WTC11 (cell line): ENCODE measurements at regions not wholly inside any gene's neighbourhood (a gene's known extent, or its start where the extent isn't known, plus 50 kb on each side); places are given as distances from the start of the nearest gene placed in this dataset.
A peak's percentile ranks its signal among the peaks of the same experiment; 100 is the strongest.

Experiments used
- ATAC-seq: fragments of 200-7000 bp; cut with Tn5 transposase; 2 replicates; pipeline ENCODE4 v1.10.0; 2021; ENCODE audit warnings: mild to moderate bottlenecking, moderate library complexity
- CTCF ChIA-PET: fragments of 300-600 bp; sonication (Branson Sonifier 250); formaldehyde crosslinking; loops from one replicate; lab custom pipeline; 2021; ENCODE audit warnings: antibody characterized with exemption; lab: Charles Lee
- POLR2A ChIA-PET: fragments of 350-600 bp; sonication (Branson Sonifier 250); formaldehyde crosslinking; loops from one replicate; lab custom pipeline; 2021; ENCODE audit warnings: antibody characterized with exemption; lab: Charles Lee
- DNase-seq: peaks from one replicate; pipeline ENCODE4 v3.0.0; 2021; ENCODE audit warnings: low spot score
- H3K27ac Mint-ChIP-seq: 2 replicates; pipeline ENCODE4 v1.8.0; 2021; ENCODE audit warnings: mixed read lengths
- H3K27me3 Mint-ChIP-seq: 2 replicates; pipeline ENCODE4 v1.8.0; 2021; ENCODE audit warnings: low read depth, mild to moderate bottlenecking, moderate library complexity, mixed read lengths
- H3K36me3 Mint-ChIP-seq: 2 replicates; pipeline ENCODE4 v1.8.0; 2021; ENCODE audit warnings: mixed read lengths
- H3K4me1 Mint-ChIP-seq: 2 replicates; pipeline ENCODE4 v1.8.0; 2022; ENCODE audit warnings: mixed read lengths
- H3K4me3 Mint-ChIP-seq: 2 replicates; pipeline ENCODE4 v1.8.0; 2021; ENCODE audit warnings: mild to moderate bottlenecking, moderate library complexity, mixed read lengths
- H3K9me3 Mint-ChIP-seq: 2 replicates; pipeline ENCODE4 v1.8.0; 2021; ENCODE audit warnings: mixed read lengths
- AFF4 ChIP-seq: sonication (generic); formaldehyde crosslinking; IDR thresholded peaks from 2 replicates; pipeline ENCODE4 v1.8.1; 2023; ENCODE audit warnings: mild to moderate bottlenecking, missing genetic modification reagents, borderline replicate concordance
- ATF1 ChIP-seq: sonication (generic); formaldehyde crosslinking; IDR thresholded peaks from 2 replicates; pipeline ENCODE4 v1.8.1; 2023; ENCODE audit warnings: mild to moderate bottlenecking, moderate library complexity, missing genetic modification reagents
- ATF3 ChIP-seq: sonication (generic); formaldehyde crosslinking; conservative IDR thresholded peaks from 2 replicates; pipeline ENCODE4 v1.8.1; 2022; ENCODE audit warnings: mild to moderate bottlenecking, missing genetic modification reagents
- CDX4 ChIP-seq: fragments of 250-450 bp; sonication (Bioruptor Pico); IDR thresholded peaks from 2 replicates; pipeline ENCODE4 v1.9.0; 2021; ENCODE audit warnings: moderate library complexity, mild to moderate bottlenecking, inconsistent platforms, borderline replicate concordance
- E2F1 ChIP-seq: sonication (generic); formaldehyde crosslinking; IDR thresholded peaks from 2 replicates; pipeline ENCODE4 v1.8.0; 2022; ENCODE audit warnings: mild to moderate bottlenecking, missing genetic modification reagents
- GTF2I ChIP-seq: fragments of 250-450 bp; sonication (Bioruptor Pico); conservative IDR thresholded peaks from 2 replicates; pipeline ENCODE4 v1.4.0; 2021; ENCODE audit warnings: mild to moderate bottlenecking
- MYBL2 ChIP-seq: sonication (generic); formaldehyde crosslinking; IDR thresholded peaks from 2 replicates; pipeline ENCODE4 v1.8.1; 2023; ENCODE audit warnings: mild to moderate bottlenecking, moderate library complexity, missing genetic modification reagents
- NR1H2 ChIP-seq: sonication (generic); formaldehyde crosslinking; IDR thresholded peaks from 2 replicates; pipeline ENCODE4 v1.9.0; 2021; ENCODE audit warnings: mild to moderate bottlenecking, moderate library complexity, missing genetic modification reagents
- NR2C2 ChIP-seq: sonication (generic); formaldehyde crosslinking; IDR thresholded peaks from 2 replicates; pipeline ENCODE4 v1.8.0; 2022; ENCODE audit warnings: mild to moderate bottlenecking, missing genetic modification reagents
- NR3C1 ChIP-seq: sonication (generic); formaldehyde crosslinking; conservative IDR thresholded peaks from 2 replicates; pipeline ENCODE4 v1.8.1; 2023; ENCODE audit warnings: low read depth, mild to moderate bottlenecking, missing genetic modification reagents
- PRDM15 ChIP-seq: sonication (generic); formaldehyde crosslinking; IDR thresholded peaks from 2 replicates; pipeline ENCODE4 v1.8.0; 2022; ENCODE audit warnings: missing genetic modification reagents
- PRRX2 ChIP-seq: fragments of 250-450 bp; sonication (Bioruptor Pico); IDR thresholded peaks from 2 replicates; pipeline ENCODE4 v1.8.0; 2021; ENCODE audit warnings: mild to moderate bottlenecking
- RELA ChIP-seq: sonication (generic); formaldehyde crosslinking; IDR thresholded peaks from 2 replicates; pipeline ENCODE4 v1.8.1; 2022; ENCODE audit warnings: missing genetic modification reagents, mild to moderate bottlenecking, borderline replicate concordance
- RORB ChIP-seq: fragments of 250-450 bp; sonication (Bioruptor Pico); IDR thresholded peaks from 2 replicates; pipeline ENCODE4 v1.9.0; 2021; ENCODE audit warnings: mild to moderate bottlenecking
- STAT6 ChIP-seq: sonication (generic); formaldehyde crosslinking; conservative IDR thresholded peaks from 2 replicates; pipeline ENCODE4 v1.8.1; 2023; ENCODE audit warnings: mild to moderate bottlenecking, low read depth, missing genetic modification reagents, moderate library complexity
- TCF7 ChIP-seq: sonication (generic); formaldehyde crosslinking; IDR thresholded peaks from 2 replicates; pipeline ENCODE4 v1.8.0; 2022; ENCODE audit warnings: mild to moderate bottlenecking, low read depth, missing genetic modification reagents, moderate library complexity
- TEAD1 ChIP-seq: sonication (generic); formaldehyde crosslinking; IDR thresholded peaks from 2 replicates; pipeline ENCODE4 v1.8.0; 2022; ENCODE audit warnings: mild to moderate bottlenecking, missing genetic modification reagents
- TEAD4 ChIP-seq: sonication (generic); formaldehyde crosslinking; IDR thresholded peaks from 2 replicates; pipeline ENCODE4 v1.8.0; 2022; ENCODE audit warnings: mild to moderate bottlenecking, missing genetic modification reagents
- ZMAT4 ChIP-seq: fragments of 250-450 bp; sonication (Bioruptor Pico); IDR thresholded peaks from 2 replicates; pipeline ENCODE4 v1.9.0; 2021; ENCODE audit warnings: mild to moderate bottlenecking
- ZNF121 ChIP-seq: sonication (generic); formaldehyde crosslinking; IDR thresholded peaks from 2 replicates; pipeline ENCODE4 v1.8.0; 2023; ENCODE audit warnings: missing genetic modification reagents
- ZNF138 ChIP-seq: sonication (generic); formaldehyde crosslinking; conservative IDR thresholded peaks from 2 replicates; pipeline ENCODE4 v1.8.1; 2022; ENCODE audit warnings: mild to moderate bottlenecking, moderate library complexity, missing genetic modification reagents
- ZNF263 ChIP-seq: sonication (generic); formaldehyde crosslinking; IDR thresholded peaks from 2 replicates; pipeline ENCODE4 v1.8.1; 2022; ENCODE audit warnings: low read depth, mild to moderate bottlenecking, moderate library complexity, missing genetic modification reagents
- ZNF416 ChIP-seq: fragments of 250-450 bp; sonication (Bioruptor Pico); IDR thresholded peaks from 2 replicates; pipeline ENCODE4 v1.9.0; 2021; ENCODE audit warnings: mild to moderate bottlenecking, inconsistent platforms
- ZNF671 ChIP-seq: fragments of 250-450 bp; sonication (Bioruptor Pico); IDR thresholded peaks from 2 replicates; pipeline ENCODE4 v1.8.0; 2021; ENCODE audit warnings: mild to moderate bottlenecking

GRCh38 chr4:63492515-63492914 is 916.7 kb downstream of the TECRL start (continued):
- TF ChIP-seq ZNF263 (CRISPR knock-in tag) (no peak), PRRX2 (CRISPR knock-in tag) (no peak), ZNF671 (CRISPR knock-in tag) (no peak), RORB (CRISPR knock-in tag) (no peak)

GRCh38 chr4:63464393-63464792 is 944.9 kb downstream of the TECRL start:
- no peaks in the 10 kb centered on the region for H3K27me3 Mint-ChIP-seq
- ChIA-PET CTCF (no interaction called here), POLR2A (no interaction called here)
- H3K9me3 Mint-ChIP-seq, result peaks cover 18% of the 10 kb centered on the region
- H3K27ac Mint-ChIP-seq, result no peak overlapping the region
- no peaks in the 10 kb centered on the region for H3K4me1 Mint-ChIP-seq
- TF ChIP-seq CDX4 (CRISPR knock-in tag) (no peak), RORB (CRISPR knock-in tag) (no peak), PRDM15 (CRISPR knock-in tag) (no peak), NR2C2 (CRISPR knock-in tag) (no peak), AFF4 (CRISPR knock-in tag) (no peak), NR1H2 (CRISPR knock-in tag) (no peak), TCF7 (CRISPR knock-in tag) (no peak), NR3C1 (CRISPR knock-in tag) (no peak), TEAD1 (CRISPR knock-in tag) (no peak), ZNF416 (CRISPR knock-in tag) (no peak), ZNF121 (no peak), ZNF138 (CRISPR knock-in tag) (no peak), RELA (CRISPR knock-in tag) (no peak), GTF2I (CRISPR knock-in tag) (no peak), ZMAT4 (no peak)
- DNase-seq (no peak), ATAC-seq (peak; percentile 68)
- no peak overlapping the region for H3K4me3 Mint-ChIP-seq
- H3K36me3 Mint-ChIP-seq, result no peaks in the 10 kb centered on the region

- no peaks in the 10 kb centered on the region for H3K4me1 Mint-ChIP-seq
- no peak for DNase-seq
- POLR2A ChIA-PET, result no interaction called here
- ATAC-seq, result no peak
- peaks cover 5% of the 10 kb centered on the region for H3K9me3 Mint-ChIP-seq
- H3K27ac Mint-ChIP-seq, result no peak overlapping the region
- CTCF ChIA-PET, result no interaction called here
- H3K27me3 Mint-ChIP-seq, result no peaks in the 10 kb centered on the region
- H3K4me3 Mint-ChIP-seq, result no peak overlapping the region
- H3K36me3 Mint-ChIP-seq, result no peaks in the 10 kb centered on the region
- TF ChIP-seq E2F1 (CRISPR knock-in tag) (no peak), ATF1 (no peak), TEAD4 (no peak), ZNF671 (CRISPR knock-in tag) (no peak), MYBL2 (CRISPR knock-in tag) (no peak), ATF3 (CRISPR knock-in tag) (no peak), STAT6 (no peak)
Observed at GRCh38 chr4:63460075-63460474, 949.2 kb downstream of the TECRL start.
